NCI-H187 treated with DMSO at 0.1 percent for 48 hours (cell line): ENCODE measurements at regions not wholly inside any gene's neighbourhood (a gene's known extent, or its start where the extent isn't known, plus 50 kb on each side); places are given as distances from the start of the nearest gene placed in this dataset.

Experiments used
- DNase-seq: peaks from one replicate; lab custom pipeline; 2025; lab: John Stamatoyannopoulos, UW

- DNase-seq: no peak
Observed at GRCh38 chr10:83880252-83880791, 259.0 kb upstream of the GHITM start.

GRCh38 chr10:83881661-83882060, 257.6 kb upstream of the GHITM start:
- DNase-seq: no peak

GRCh38 chr10:83886871-83887270, 252.4 kb upstream of the GHITM start:
- peak; percentile 15 for DNase-seq

GRCh38 chr10:83892737-83893136, 246.6 kb upstream of the GHITM start:
- DNase-seq: no peak

- DNase-seq: no peak
Observed at GRCh38 chr10:83896219-83896618, 243.1 kb upstream of the GHITM start.

- no peak for DNase-seq
Observed at GRCh38 chr10:83897626-83898025, 241.7 kb upstream of the GHITM start.

- no peak for DNase-seq
Observed at GRCh38 chr10:83908506-83908905, 230.8 kb upstream of the GHITM start.

GRCh38 chr10:83909001-83909400, 230.3 kb upstream of the GHITM start:
- DNase-seq: no peak

- DNase-seq: no peak
Observed at GRCh38 chr10:83915801-83916200, 223.5 kb upstream of the GHITM start.

GRCh38 chr10:83917537-83918506, 221.5 kb upstream of the GHITM start:
- DNase-seq: no peak

GRCh38 chr10:83919187-83919586, 220.1 kb upstream of the GHITM start:
- DNase-seq: no peak

GRCh38 chr10:83921984-83922860, 217.1 kb upstream of the GHITM start:
- no peak for DNase-seq

GRCh38 chr10:83925133-83925532, 214.2 kb upstream of the GHITM start:
- DNase-seq: no peak

GRCh38 chr10:83926606-83927005, 212.7 kb upstream of the GHITM start:
- no peak for DNase-seq

GRCh38 chr10:83927166-83927565, 212.1 kb upstream of the GHITM start:
- DNase-seq: no peak

- no peak for DNase-seq
Observed at GRCh38 chr10:83929399-83929798, 209.9 kb upstream of the GHITM start.

GRCh38 chr10:83931669-83932068, 207.6 kb upstream of the GHITM start:
- no peak for DNase-seq

GRCh38 chr10:83932245-83932644, 207.1 kb upstream of the GHITM start:
- DNase-seq: no peak

- no peak for DNase-seq
Observed at GRCh38 chr10:83934062-83934461, 205.2 kb upstream of the GHITM start.

GRCh38 chr10:83934641-83935338, 204.5 kb upstream of the GHITM start:
- DNase-seq: no peak

- no peak for DNase-seq
Observed at GRCh38 chr10:83935339-83935736, 204.0 kb upstream of the GHITM start.

GRCh38 chr10:83935911-83936310, 203.4 kb upstream of the GHITM start:
- no peak for DNase-seq
